ENCODE measurements at regions not wholly inside any gene's neighbourhood (a gene's known extent, or its start where the extent isn't known, plus 50 kb on each side); places are given as distances from the start of the nearest gene placed in this dataset.

GRCh38 chr5:173826428-173827350 lies 61.5 kb upstream of the CPEB4 start (continued):
- TF ChIP-seq U2AF1 (optimal IDR thresholded peaks at IDR 0.05; ENCODE audit: low read depth, low read length) (no peak), PLRG1 (conservative IDR thresholded peaks at IDR 0.05) (no peak), RAD21 (CRISPR knock-in tag; IDR thresholded peaks at IDR 0.05) (no peak), ZFAT (CRISPR knock-in tag; conservative IDR thresholded peaks at IDR 0.05) (no peak), ZNF761 (CRISPR knock-in tag; conservative IDR thresholded peaks at IDR 0.05) (no peak), KLF13 (CRISPR knock-in tag; IDR thresholded peaks at IDR 0.05) (no peak), SPEN (CRISPR knock-in tag; IDR thresholded peaks at IDR 0.05; ENCODE audit: low read depth) (0 out of 2 replicates have a peak, but pooled peaks have one; percentile 23), ZSCAN9 (CRISPR knock-in tag; IDR thresholded peaks at IDR 0.05; ENCODE audit: borderline replicate concordance) (no peak), SMAD3 (CRISPR knock-in tag; IDR thresholded peaks at IDR 0.05) (no peak), ZNF75D (CRISPR knock-in tag; IDR thresholded peaks at IDR 0.05; ENCODE audit: borderline replicate concordance) (no peak)

GRCh38 chr5:173828952-173829351 lies 59.2 kb upstream of the CPEB4 start:
- Histone ChIP-seq H3K4me2 (ENCODE audit: low read depth, low read length) (no peak overlapping the region), H3K36me3 (replicated peaks in 1 of 2; ENCODE audit: control insufficient read depth in 1 of 2, insufficient read depth in 2 of 2, low read length in 2 of 2) (no peaks in the 10 kb centered on the region), H3K27ac (ENCODE audit: extremely low read length, insufficient read depth, low read length) (no peak overlapping the region), H3K9me3 (ENCODE audit: low read length) (no peaks in the 10 kb centered on the region), H2AFZ (ENCODE audit: low read length) (no peak overlapping the region), H3K9ac (ENCODE audit: insufficient read depth, low read depth, low read length) (no peak overlapping the region), H3K79me2 (ENCODE audit: insufficient read depth, low read length) (no peaks in the 10 kb centered on the region), H3K4me3 (replicated peaks in 1 of 3; ENCODE audit: insufficient read depth in 1 of 3, low read depth in 2 of 3, low read length in 3 of 3) (no peak overlapping the region), H4K20me1 (ENCODE audit: insufficient read depth, low read length) (no peaks in the 10 kb centered on the region), H3K27me3 (ENCODE audit: control insufficient read depth in 1 of 2, insufficient read depth in 2 of 2, low read length in 2 of 2) (no peaks in the 10 kb centered on the region), H3K4me1 (ENCODE audit: insufficient read depth, low read length) (peaks cover 73% of the 10 kb centered on the region)
- CTCF ChIA-PET (ENCODE audit: low intra/inter-chr PET ratio, low total read pairs), result no interaction called here
- in situ Hi-C loops (cut with HindIII; ENCODE audit: extremely low pct_ligation_motif_present, low pct_unique_long_range_greater_than_20kb) (no loop called here), intact Hi-C loops (cut with micrococcal nuclease; ENCODE audit: unreplicated experiment) (loop anchor here (10.0 kb wide), 1 partner anchor 144 kb away; no protein-coding TSS in a partner anchor)
- ATAC-seq (no peak), DNase-seq (ENCODE audit: low spot score) (no peak), FAIRE-seq (no peak)
- POLR2A ChIA-PET, result no interaction called here
- no TSS peak for BruUV-seq (replicated peaks)
- no CpG with 5 or more reads among the region's 1 CpG for WGBS (ENCODE audit: low lambda C conversion rate)
- TF ChIP-seq ZNF616 (CRISPR knock-in tag; IDR thresholded peaks at IDR 0.05; ENCODE audit: low read depth) (no peak), GFI1 (CRISPR knock-in tag; IDR thresholded peaks at IDR 0.05; ENCODE audit: borderline replicate concordance) (no peak), TGIF2 (CRISPR knock-in tag; IDR thresholded peaks at IDR 0.05) (no peak), KDM1A (CRISPR knock-in tag; IDR thresholded peaks at IDR 0.05) (no peak), HMGXB3 (CRISPR knock-in tag; IDR thresholded peaks at IDR 0.05; ENCODE audit: borderline replicate concordance) (no peak), ZNF3 (CRISPR knock-in tag; IDR thresholded peaks at IDR 0.05) (no peak), KLF15 (CRISPR knock-in tag; IDR thresholded peaks at IDR 0.05; ENCODE audit: borderline replicate concordance) (no peak), U2AF1 (optimal IDR thresholded peaks at IDR 0.05; ENCODE audit: low read depth, low read length) (no peak), NBN (conservative IDR thresholded peaks at IDR 0.05) (no peak), ZNF468 (CRISPR knock-in tag; IDR thresholded peaks at IDR 0.05) (no peak), STAG1 (CRISPR knock-in tag; IDR thresholded peaks at IDR 0.05) (no peak), SNAPC5 (CRISPR knock-in tag; IDR thresholded peaks at IDR 0.05; ENCODE audit: borderline replicate concordance) (no peak), HOXD1 (CRISPR knock-in tag; IDR thresholded peaks at IDR 0.05) (no peak), PITX1 (CRISPR knock-in tag; IDR thresholded peaks at IDR 0.05) (no peak)

All from HepG2 (cell line).